Mesothelial cell of epicardium (in vitro differentiated cells): ENCODE measurements at regions not wholly inside any gene's neighbourhood (a gene's known extent, or its start where the extent isn't known, plus 50 kb on each side); places are given as distances from the start of the nearest gene placed in this dataset.
"Not testable (repeated sequence)": the region's sequence is repeated elsewhere in the genome, so short reads cannot be mapped to it uniquely, and the experiment has no call there.

Source experiments
- DNase-seq, 2 experiments: peaks; one replicate each; pipeline ENCODE4 v3.0.0; 2021; ENCODE audit warnings: low spot score in 2 of 2; ENCODE audit not compliant: unreplicated experiment in 2 of 2
- H3K27ac Mint-ChIP-seq: 2 replicates; pipeline ENCODE4 v1.8.0; 2021; ENCODE audit warnings: mixed read lengths
- H3K27me3 Mint-ChIP-seq: 2 replicates; pipeline ENCODE4 v1.8.0; 2021; ENCODE audit warnings: low read depth, mixed read lengths
- H3K36me3 Mint-ChIP-seq: 2 replicates; pipeline ENCODE4 v1.8.0; 2021; ENCODE audit warnings: mixed read lengths
- H3K4me1 Mint-ChIP-seq: 2 replicates; pipeline ENCODE4 v1.8.0; 2021; ENCODE audit warnings: mixed read lengths
- H3K4me3 Mint-ChIP-seq: 2 replicates; pipeline ENCODE4 v1.8.0; 2021; ENCODE audit warnings: mild to moderate bottlenecking, moderate library complexity, mixed read lengths
- H3K9me3 Mint-ChIP-seq: 2 replicates; pipeline ENCODE4 v1.8.0; 2021; ENCODE audit warnings: mixed read lengths
- CTCF ChIP-seq: fragments of 200-600 bp; sonication (generic); IDR thresholded peaks from one replicate; pipeline ENCODE4 v1.5.0; 2021; ENCODE audit warnings: antibody characterized with exemption; ENCODE audit not compliant: unreplicated experiment

DNA sequence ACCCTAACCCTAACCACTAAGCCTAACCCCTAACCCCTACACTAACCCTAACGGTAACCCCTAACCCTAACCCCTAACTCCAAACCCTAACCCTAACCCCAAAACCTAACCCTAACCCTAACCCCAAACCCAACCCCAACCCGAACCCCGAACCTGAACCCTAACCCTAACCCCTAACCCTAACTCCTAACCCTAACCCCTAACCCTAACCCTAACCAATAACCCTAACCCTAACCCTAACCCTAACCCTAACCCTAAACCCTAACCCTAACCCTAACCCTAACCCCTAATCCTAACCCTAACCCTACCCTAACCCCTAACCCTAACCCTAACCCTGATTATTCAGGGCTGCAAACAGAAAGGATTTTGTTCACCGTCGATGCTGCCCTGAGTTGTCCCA, 144.6 kb upstream of the DUSP22 start:
- not testable (repeated sequence) for H3K27me3 Mint-ChIP-seq

GRCh38 chr6:148051-148984, 144.0 kb upstream of the DUSP22 start:
- H3K4me1 Mint-ChIP-seq, result peaks cover 20% of the 10 kb centered on the region
- DNase-seq, H3K27ac Mint-ChIP-seq, H3K9me3 Mint-ChIP-seq, H3K36me3 Mint-ChIP-seq, H3K27me3 Mint-ChIP-seq, H3K4me3 Mint-ChIP-seq: not testable (repeated sequence)
- TF ChIP-seq CTCF, result peak; percentile 72

More for the DNA sequence above, 144.6 kb upstream of the DUSP22 start:
- DNase-seq, H3K36me3 Mint-ChIP-seq, H3K27ac Mint-ChIP-seq, H3K9me3 Mint-ChIP-seq, H3K4me3 Mint-ChIP-seq: not testable (repeated sequence)
- peaks cover 14% of the 10 kb centered on the region for H3K4me1 Mint-ChIP-seq

DNA sequence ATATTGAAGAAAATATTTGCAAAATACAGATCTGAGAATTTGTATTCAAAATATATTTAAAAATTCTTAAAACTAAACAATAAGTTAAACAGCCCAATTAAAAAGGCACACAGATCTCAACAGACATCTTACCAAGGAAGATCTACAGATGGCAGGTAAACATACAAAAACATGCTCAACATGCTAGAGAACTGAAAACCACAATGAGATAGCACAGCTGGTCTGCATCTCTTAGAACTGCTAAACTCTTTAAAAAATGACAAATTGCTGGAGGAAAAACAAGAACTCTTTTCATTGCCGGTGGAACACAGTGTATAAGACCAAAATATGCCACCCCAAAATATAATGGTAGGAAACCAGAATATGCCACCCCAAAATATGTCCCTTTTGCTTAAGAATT, 142.1 kb upstream of the DUSP22 start:
- H3K4me1 Mint-ChIP-seq, result peaks cover 34% of the 10 kb centered on the region
- DNase-seq, H3K27ac Mint-ChIP-seq, H3K27me3 Mint-ChIP-seq, H3K9me3 Mint-ChIP-seq, H3K4me3 Mint-ChIP-seq, H3K36me3 Mint-ChIP-seq: not testable (repeated sequence)

- H3K36me3 Mint-ChIP-seq, H3K9me3 Mint-ChIP-seq, H3K27me3 Mint-ChIP-seq, DNase-seq, H3K4me3 Mint-ChIP-seq: not testable (repeated sequence)
- peaks cover 34% of the 10 kb centered on the region for H3K4me1 Mint-ChIP-seq
- H3K27ac Mint-ChIP-seq, result peak overlapping the region; percentile 80
Observed at GRCh38 chr6:152436-152835, 139.9 kb upstream of the DUSP22 start.

GRCh38 chr6:153026-153425, 139.3 kb upstream of the DUSP22 start:
- not testable (repeated sequence) for H3K4me3 Mint-ChIP-seq, H3K36me3 Mint-ChIP-seq, H3K27me3 Mint-ChIP-seq, DNase-seq, H3K9me3 Mint-ChIP-seq
- H3K27ac Mint-ChIP-seq, result peak overlapping the region; percentile 80
- peaks cover 34% of the 10 kb centered on the region for H3K4me1 Mint-ChIP-seq

GRCh38 chr6:153867-154266, 138.4 kb upstream of the DUSP22 start:
- H3K9me3 Mint-ChIP-seq, H3K36me3 Mint-ChIP-seq: not testable (repeated sequence)

GRCh38 chr6:154321-155092, 137.8 kb upstream of the DUSP22 start:
- H3K27me3 Mint-ChIP-seq, result peaks cover 12% of the 10 kb centered on the region

More at GRCh38 chr6:153867-154266, 138.4 kb upstream of the DUSP22 start:
- not testable (repeated sequence) for H3K27ac Mint-ChIP-seq, H3K4me3 Mint-ChIP-seq, DNase-seq, H3K27me3 Mint-ChIP-seq
- peaks cover 38% of the 10 kb centered on the region for H3K4me1 Mint-ChIP-seq

GRCh38 chr6:156010-156409, 136.3 kb upstream of the DUSP22 start:
- TF ChIP-seq CTCF, result no peak
- Mint-ChIP-seq H3K36me3 (no peaks in the 10 kb centered on the region), H3K27me3 (peaks cover 22% of the 10 kb centered on the region), H3K9me3 (no peaks in the 10 kb centered on the region), H3K4me1 (peaks cover 38% of the 10 kb centered on the region), H3K4me3 (no peak overlapping the region), H3K27ac (no peak overlapping the region)
- DNase-seq, result no peak

More at GRCh38 chr6:154321-155092, 137.8 kb upstream of the DUSP22 start:
- not testable (repeated sequence) for DNase-seq, H3K27ac Mint-ChIP-seq, H3K9me3 Mint-ChIP-seq, H3K36me3 Mint-ChIP-seq, H3K4me3 Mint-ChIP-seq
- peaks cover 38% of the 10 kb centered on the region for H3K4me1 Mint-ChIP-seq

- not testable (repeated sequence) for H3K9me3 Mint-ChIP-seq, H3K27ac Mint-ChIP-seq, H3K4me3 Mint-ChIP-seq, H3K36me3 Mint-ChIP-seq, DNase-seq
- Mint-ChIP-seq H3K27me3 (peaks cover 26% of the 10 kb centered on the region), H3K4me1 (peaks cover 35% of the 10 kb centered on the region)
Observed at GRCh38 chr6:156441-157140, 135.7 kb upstream of the DUSP22 start.

DNA sequence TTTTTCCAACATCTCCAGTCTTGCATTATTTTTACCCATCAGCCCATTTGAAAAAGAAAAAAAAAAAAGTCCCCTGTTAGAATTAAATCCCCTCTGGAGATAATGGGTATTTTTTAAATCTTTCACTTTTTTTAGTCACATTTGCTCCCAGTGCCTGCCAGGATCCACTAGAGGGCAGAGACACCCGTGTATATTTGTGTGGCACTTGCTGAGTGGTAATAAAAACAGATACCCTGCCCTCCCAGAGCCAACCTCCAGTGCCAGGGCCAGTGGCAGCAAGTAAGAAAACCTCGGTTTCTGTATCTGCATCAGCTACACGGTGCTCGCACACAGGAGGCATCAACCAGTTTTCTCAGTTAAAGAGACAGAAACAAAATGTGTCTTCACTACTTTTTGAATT, 135.1 kb upstream of the DUSP22 start:
- not testable (repeated sequence) for H3K4me3 Mint-ChIP-seq, H3K27ac Mint-ChIP-seq, H3K9me3 Mint-ChIP-seq, DNase-seq, H3K36me3 Mint-ChIP-seq
- peaks cover 26% of the 10 kb centered on the region for H3K27me3 Mint-ChIP-seq
- H3K4me1 Mint-ChIP-seq, result peaks cover 29% of the 10 kb centered on the region

GRCh38 chr6:161657-162056, 130.6 kb upstream of the DUSP22 start:
- H3K4me3 Mint-ChIP-seq, DNase-seq, H3K27ac Mint-ChIP-seq, H3K36me3 Mint-ChIP-seq, H3K4me1 Mint-ChIP-seq, H3K9me3 Mint-ChIP-seq: not testable (repeated sequence)
- H3K27me3 Mint-ChIP-seq, result peaks cover 34% of the 10 kb centered on the region
